Stimulated activated CD8-positive, alpha-beta memory T cell treated with anti-CD3 and anti-CD28 coated beads, Interleukin-7, amount 100 ng/mL, for 48 hours (primary cell): ENCODE measurements at regions not wholly inside any gene's neighbourhood (a gene's known extent, or its start where the extent isn't known, plus 50 kb on each side); places are given as distances from the start of the nearest gene placed in this dataset.
"Not testable (repeated sequence)": the region's sequence is repeated elsewhere in the genome, so short reads cannot be mapped to it uniquely, and the experiment has no call there.

Source experiments
- DNase-seq, 2 donors: peaks; one replicate each; pipeline ENCODE4 v3.0.0-alpha.2; 2020; ENCODE audit warnings: low read depth in 1 of 2; ENCODE audit errors: extremely low read depth in 1 of 2

DNA sequence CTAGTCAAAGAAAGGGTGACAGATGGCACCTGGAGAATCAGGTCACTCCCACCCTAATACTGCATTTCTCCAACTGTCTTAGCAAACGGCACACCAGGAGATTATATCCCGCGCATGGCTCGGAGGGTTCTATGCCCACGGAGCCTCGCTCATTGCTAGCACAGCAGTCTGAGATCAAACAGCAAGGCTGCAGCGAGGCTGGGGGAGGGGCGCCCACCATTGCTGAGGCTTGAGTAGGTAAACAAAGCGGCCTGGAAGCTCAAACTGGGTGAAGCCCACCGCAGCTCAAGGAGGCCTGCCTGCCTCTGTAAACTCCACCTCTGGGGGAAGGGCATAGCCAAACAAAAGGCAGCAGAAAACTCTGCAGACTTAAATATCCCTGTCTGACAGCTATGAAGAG is 268.1 kb upstream of the GRM3 start:
- not testable (repeated sequence) for DNase-seq

DNA sequence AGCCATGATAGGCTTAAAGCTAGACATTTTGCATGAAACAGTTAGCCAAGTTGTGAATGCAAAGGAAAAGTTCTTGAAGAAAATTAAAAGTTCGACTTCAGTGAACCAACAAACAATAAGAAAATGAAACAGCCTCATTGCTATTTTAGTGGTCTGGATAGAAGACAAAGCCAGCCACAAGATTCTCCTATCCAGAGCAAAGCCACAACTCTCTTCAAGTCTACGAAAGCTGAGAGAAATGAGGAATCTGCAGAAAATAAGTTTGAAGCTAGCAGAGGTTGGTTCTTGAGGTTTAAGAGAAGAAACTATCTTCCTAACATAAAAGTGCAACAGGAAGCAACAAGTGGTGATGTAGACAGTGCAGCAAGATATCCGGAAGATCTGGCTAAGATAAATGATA is 271.4 kb upstream of the GRM3 start:
- no peak for DNase-seq

DNA sequence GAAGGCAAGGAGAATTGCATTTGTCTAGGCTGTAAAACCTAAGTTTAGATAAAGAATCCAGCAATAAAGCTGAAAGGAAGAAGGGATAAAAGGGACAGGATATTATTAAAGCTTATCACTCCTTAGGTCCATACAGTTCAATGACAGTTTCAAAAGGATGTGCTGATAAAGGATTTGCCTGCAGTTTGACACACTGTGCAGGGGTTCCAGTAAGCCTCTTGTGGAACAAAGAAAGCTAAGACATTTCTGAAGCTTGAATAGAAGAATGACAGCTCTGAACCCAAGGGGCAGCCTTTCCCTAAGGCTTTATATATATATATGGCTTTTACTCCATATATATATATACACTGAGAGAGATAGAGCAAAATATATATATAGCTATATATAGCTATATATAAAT is 276.8 kb upstream of the GRM3 start:
- no peak for DNase-seq

DNA sequence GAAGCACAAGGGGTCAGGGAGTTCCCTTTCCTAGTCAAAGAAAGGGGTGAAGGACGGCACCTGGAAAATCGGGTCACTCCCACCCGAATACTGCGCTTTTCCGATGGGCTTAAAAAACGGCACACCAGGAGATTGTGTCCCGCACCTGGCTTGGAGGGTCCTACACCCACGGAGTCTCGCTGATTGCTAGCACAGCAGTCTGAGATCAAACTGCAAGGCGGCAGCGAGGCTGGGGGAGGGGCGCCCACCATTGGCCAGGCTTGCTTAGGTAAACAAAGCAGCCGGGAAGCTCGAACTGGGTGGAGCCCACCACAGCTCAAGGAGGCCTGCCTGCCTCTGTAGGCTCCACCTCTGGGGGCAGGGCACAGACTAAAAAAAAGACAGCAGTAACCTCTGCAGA is 303.3 kb upstream of the GRM3 start:
- not testable (repeated sequence) for DNase-seq

DNA sequence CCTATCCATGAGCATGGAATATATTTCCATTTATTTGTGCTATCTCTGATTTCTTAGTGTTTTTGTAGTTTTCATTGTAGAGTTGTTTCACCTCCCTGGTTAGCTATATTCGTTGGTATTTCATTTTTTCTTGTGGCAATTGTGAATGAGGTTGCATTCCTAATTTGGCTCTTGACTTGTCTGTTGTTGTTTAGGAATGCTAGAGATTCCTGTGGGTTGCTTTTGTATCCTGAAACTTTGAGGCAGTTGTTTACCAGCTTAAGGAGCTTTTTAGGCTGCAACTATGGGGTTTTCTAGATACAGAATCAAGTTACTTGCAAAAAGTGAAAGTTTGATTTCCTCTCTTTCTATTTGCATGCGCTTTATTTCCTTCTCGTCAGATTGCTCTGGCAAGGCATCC is 304.7 kb upstream of the GRM3 start:
- DNase-seq = no peak

DNA sequence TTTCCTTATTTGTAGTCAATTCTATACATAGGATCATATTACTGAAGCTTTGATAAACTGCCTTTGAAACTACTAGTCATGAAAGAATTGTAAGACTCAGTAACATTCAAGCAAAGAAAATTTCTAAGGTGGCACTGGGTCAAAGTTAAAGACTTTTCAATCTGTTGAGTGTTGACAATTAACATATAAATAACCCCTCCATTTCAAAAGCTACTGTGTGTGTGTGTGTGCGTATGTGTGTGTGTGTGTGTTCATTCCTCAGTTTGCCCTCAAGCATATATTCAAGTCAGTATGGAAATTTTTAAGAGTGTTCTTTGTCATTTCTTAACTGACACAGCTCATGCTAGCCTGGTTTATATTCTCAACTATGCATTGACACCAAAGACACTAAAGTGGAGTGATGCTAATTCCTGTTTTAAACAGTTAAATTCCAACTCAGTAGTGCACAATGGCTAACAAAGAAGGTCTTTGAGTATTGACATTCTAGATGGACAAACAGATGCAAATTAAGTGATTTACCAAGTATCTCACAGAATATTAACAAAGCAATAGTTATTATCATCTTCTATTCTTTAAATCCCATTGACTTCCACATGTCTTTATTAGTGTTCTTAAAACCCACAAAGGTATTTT is 314.8 kb upstream of the GRM3 start:
- DNase-seq = no peak

DNA sequence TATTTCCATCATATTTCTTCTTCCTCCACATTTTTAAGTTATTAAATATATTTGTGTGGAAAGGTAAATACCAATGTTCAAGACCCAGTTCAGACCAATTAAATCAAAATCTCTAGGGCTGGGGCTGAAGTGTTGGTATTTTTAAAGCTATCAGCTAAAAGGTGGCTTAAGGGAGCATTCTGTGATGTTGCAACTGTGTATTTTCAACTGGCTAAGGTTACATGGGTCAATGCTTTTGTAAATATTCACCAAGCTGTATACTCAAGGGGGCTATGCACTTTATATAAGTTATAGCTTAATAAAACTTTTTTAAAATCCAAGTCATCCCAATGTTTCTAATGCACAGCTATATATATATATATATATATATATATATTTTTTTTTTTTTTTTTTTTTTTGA is 316.9 kb upstream of the GRM3 start:
- DNase-seq = no peak

DNA sequence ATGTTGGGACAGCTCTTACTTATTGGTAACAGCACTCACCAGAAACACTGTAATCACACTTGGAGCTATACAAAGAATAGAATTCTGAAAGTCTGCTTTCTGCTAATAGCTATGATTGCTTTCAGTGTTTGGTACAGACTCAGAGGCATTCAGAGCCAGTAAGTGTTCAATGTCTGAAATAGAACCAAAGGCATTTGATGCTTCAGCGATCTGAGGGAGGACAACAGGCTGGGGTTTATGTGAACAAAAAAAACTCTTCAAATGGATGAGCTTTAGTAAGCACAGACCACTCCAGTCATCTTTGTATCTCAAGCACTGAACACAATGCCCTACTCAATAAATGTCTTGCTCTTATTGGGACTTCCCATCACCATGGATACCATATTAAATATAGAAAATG is 322.8 kb upstream of the GRM3 start:
- DNase-seq = no peak

DNA sequence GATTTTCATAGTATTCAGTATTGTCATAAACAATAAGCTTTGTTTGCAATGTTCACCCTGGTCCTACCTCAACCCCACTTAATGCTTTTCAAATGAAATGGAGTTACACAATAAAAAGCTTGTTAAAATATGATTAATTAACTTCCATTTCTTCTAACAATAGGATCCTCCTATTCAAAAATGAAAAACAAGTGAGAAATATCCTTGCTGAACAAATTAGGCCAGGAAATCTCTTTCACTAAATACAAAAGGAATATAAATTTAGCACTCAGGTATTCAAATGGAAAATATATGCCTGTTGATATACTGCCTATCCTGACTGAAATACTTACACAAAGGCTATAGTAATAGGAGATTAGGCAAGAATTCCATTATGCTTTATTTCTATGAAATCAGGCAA is 323.4 kb upstream of the GRM3 start:
- DNase-seq = no peak

DNA sequence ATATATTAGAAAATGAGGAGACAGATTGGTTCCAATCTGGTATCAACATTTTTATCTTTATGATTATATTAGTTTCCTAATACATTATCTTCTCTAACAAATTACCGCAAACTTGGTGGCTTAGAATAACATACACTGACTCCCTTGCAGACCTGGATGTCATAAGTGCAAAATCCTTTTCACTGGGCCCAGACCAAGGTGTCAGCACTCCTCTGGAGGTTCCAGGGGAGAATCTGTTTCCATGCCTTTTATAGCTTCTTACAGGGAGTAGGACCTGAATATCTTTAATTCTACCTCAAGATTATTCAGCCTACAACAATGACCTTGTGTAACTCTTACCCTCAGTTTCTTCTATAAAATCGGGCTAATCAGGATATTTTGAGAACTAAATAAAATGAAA is 329.9 kb upstream of the GRM3 start:
- no peak for DNase-seq

DNA sequence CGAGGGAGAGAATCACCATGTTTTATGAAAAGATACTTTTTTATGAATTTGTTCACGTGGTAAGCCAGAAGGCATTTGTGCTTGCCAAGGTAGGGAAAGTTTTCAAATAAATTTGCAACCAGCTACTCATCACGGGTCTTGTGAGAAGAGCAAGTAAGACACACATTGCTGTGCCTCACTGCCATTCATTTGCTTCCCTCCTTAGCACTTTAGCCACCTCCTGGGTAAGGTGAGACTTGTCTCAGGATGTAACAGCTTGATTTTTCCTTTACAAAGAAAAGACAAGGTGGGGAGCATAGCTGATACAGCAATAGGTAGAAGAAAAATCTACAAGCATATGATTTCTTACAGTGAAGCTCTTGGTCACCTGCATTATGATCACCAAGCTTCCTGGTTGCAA is 342.4 kb upstream of the GRM3 start:
- DNase-seq = no peak

DNA sequence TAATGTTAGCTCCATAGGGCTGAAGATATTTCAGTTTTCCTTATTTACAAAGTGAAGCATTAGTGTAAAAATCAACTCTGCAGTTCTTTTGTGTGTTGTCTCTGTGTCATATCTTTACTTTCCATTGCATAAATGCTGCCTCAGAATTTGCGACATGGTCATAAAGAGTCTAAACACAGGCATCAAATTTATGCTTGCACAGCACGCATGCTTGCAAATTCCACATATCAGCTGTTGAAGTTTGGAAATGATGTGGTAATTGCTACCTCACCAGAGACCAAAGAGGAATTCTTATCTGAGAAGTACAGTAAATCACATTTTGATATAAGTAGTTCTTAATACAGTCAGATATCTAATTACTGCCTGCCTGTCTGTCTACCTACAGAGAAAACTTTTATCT is 348.2 kb upstream of the GRM3 start:
- DNase-seq = no peak

DNA sequence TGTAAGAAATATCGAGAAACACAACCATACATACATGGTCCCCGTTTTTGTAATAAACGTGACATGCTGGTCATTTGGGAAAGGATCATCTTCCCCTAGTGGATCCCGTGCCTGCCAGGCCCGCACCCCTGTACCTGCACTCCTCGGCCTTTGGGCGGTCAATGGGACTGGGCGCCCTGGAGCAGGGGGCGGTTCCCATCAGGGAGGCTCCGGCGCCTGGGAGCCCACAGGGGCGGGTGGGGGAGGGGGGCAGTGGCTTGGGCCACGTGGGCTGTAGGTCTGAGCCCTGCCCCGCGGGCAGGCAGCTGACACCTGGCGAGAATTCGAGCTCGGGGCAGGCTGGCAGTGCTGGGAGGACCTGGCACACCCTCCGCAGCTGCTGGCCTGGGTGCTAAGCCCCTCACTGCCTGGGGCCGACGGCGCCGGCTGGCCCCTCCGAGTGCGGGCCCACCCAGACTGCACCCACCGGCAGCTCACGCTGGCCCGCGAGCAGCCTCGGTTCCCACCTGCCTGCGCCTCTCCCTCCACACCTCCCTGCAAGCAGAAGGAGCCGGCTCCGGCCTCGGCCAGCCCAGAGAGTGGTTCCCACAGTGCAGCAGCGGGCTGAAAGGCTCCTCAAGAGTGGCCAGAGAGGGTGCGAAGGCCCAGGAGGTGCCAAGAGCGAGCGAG is 361.6 kb upstream of the GRM3 start:
- no peak for DNase-seq

DNA sequence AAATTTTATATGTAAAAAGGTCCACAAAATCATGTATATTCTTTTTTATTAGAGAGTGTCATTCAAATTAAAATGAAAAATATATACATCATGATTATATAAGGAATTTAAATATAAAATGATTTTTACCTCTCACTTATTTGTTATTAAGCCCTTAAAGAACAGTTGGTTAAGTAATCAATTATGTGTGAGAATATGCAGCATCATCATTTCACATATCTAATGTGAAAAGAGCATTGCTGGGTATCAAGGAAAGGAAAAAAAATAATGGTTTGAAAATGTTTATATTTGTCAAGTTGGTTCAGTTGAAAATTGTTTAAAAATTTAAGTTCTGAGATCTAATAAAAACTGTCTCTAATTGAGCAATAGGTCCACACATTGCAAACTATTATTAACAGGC is 363.6 kb upstream of the GRM3 start:
- no peak for DNase-seq

DNA sequence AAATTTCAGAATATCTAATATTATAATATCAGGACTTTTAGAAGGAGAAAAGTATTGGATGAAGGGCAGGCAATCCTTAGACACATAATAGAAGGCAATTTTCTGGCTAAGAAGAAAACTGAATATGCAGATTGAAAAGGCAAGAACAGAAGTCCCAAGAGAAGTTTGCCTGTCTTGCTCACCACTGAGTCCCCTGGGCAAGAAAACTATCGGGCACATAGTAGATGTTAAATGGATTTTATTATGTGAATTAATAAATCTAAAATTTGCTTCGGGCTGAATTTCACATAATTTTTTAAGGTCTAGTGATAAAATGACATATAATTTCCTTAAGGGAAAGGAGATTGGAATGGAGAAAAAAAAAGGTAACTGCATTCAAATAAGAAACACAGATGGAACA is 380.9 kb upstream of the GRM3 start:
- DNase-seq = no peak

DNA sequence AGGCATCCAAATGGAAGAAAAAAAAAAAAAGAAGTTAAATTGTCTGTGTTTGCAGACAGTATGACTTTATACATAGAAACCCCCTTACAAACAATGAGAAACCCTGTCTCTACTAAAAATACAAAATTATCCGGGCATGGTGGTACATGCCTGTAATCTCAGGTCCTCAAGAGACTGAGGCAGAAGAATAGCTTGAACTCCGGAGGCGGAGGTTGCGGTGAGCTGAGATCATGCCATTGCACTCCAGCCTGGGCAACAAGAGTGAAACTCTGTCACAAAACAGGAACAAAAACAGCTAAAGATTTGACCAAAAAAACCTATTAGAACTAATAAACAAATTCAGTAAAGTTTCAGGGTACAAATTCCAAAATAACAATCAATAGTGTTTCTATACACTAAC is 385.8 kb upstream of the GRM3 start:
- no peak for DNase-seq

DNA sequence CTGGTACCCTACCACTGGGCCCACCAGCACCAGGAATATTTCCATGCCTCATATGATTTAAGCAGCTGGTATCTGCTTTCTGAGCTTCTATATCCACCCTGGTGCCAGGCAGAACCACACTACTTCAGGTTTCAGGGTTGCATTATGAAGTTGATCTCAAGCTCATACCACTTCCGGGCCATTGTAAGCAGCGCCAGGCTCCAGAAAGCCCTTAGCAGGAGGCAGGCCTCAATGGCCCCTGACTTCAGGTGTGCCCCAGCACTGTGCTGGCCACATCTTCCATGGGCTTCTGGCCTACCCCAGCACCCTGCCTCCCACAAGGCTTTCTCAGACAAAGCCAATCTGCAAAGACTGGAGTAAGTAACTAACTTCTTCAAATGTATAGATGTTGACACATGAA is 391.3 kb upstream of the GRM3 start:
- DNase-seq = no peak

DNA sequence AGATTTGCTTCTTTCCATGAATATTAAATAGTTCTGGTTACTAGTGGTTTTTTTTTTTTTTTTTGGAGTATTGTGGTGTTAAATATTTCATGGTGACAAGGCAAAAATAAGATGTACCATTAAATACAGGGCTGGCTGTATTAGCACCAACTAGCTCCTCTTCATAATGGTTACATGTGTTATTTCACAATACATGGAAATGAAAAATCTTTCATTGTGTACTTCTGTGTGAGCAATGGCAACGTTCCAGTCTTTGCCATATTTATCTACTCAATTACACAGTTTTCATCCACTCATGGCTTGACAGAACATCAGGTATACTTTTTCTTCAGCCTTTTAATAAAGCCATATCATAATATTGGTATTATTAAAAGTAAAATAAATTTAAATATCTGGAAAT is 394.7 kb upstream of the GRM3 start:
- no peak for DNase-seq

DNA sequence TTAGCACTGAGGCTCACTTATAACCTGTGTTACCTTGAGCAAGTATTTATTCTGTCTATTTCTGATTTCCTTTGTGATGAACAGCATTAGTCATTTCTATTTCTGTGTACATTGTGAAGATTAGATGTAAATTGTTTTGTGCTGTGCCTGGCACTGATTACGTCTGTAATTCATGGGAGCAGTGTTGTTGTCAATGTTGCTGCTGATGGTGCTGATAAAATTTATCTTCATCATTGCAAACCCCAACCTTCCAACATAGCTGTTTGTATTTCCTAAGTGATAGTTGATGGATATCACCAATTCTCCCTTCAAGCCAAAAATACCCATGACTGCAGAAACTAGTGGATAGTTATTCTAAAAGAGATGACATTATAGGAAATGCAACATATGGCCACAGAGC is 400.5 kb upstream of the GRM3 start:
- no peak for DNase-seq

DNA sequence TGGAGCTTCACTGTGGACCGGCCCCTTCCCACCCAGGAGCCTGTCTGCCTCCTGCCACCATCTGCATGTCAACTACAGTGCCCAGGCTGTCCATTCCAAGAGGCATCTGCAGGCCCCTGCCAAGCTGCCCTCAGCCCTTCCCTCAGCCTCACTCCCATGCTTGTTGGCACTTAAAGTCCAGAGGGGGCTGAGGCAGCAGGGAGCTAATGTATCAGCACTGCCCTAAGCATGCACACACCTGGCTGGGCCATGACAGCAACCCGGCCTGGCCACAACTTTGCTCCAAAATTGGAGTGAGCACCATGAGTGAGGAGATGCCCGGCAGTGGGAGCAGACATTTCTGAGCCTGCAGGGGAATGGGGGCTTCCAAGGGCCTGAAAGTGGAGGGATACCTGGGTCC is 417.5 kb upstream of the GRM3 start:
- DNase-seq = no peak

DNA sequence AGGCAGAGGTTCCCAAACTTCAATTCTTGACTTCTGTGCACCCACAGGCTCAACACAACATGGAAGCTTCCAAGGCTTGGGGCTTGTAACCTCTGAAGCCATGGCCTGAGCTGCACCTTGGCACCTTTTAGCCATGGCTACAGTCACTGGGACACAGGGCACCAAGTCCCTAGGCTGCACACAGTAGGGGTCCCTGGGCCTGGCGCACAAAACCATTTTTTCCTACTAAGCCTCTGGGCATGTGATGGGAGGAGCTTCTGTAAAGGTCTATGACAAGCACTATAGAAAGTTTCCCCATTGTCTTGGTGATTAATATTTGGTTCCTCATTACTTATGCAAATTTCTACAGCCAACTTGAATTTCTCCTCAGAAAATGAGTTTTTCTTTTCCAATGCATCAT is 420.9 kb upstream of the GRM3 start:
- no peak for DNase-seq

DNA sequence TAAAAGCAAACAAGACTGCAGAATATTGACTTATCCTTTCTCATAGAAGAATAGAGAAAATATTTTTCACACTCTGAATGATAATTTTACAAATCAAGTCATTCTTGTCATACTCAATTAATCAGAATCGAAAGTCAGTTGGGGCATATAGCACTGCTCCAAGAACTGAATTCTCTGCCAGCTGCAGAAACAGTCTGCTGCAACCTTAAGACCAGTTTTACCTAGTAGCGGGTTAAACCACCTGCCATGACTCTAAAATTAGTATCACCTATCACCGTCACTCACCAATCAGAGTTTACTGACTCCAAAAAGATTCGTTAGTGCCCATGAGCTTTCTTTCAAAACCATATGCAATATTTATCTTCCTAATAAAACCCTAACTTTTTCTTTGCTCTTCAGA is 429.0 kb upstream of the GRM3 start:
- DNase-seq = no peak

DNA sequence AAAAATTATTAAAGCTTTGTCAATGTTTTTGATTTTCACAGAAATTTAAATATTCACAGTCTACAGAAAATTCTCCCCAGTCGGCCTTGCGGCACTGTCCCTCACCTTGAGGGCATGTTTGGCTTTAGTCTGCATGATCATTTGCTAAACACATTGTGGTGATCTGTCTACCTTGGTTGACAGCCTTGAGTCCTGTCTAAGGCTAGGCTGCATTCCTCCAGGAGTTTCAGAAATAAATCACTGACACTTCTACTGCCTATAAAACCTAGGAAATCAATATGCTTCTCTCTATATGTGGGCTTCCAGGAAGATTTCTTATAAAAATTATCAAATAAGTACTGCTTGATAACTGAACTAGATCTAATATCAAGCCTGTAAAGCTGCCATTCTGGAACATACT is 430.7 kb upstream of the GRM3 start:
- DNase-seq = no peak
